HG03159 (cell line): ENCODE measurements at regions not wholly inside any gene's neighbourhood (a gene's known extent, or its start where the extent isn't known, plus 50 kb on each side); places are given as distances from the start of the nearest gene placed in this dataset.
"Not testable (repeated sequence)": the region's sequence is repeated elsewhere in the genome, so short reads cannot be mapped to it uniquely, and the experiment has no call there.

Source experiments
- ATAC-seq: cut with Tn5 transposase; IDR thresholded peaks from one replicate; pipeline ENCODE4 v1.9.1; 2021; ENCODE audit warnings: mild to moderate bottlenecking, moderate library complexity; ENCODE audit not compliant: unreplicated experiment

- ATAC-seq = not testable (repeated sequence)
Measured at GRCh38 chr4:3921902-3922301, 155.7 kb downstream of the ADRA2C start.

- not testable (repeated sequence) for ATAC-seq
Measured at GRCh38 chr4:3925841-3926240, 159.7 kb downstream of the ADRA2C start.

GRCh38 chr4:3926271-3926670, 160.1 kb downstream of the ADRA2C start:
- not testable (repeated sequence) for ATAC-seq

- not testable (repeated sequence) for ATAC-seq
Measured at GRCh38 chr4:3926969-3927755, 161.0 kb downstream of the ADRA2C start.

GRCh38 chr4:3929431-3929830, 163.2 kb downstream of the ADRA2C start:
- ATAC-seq = not testable (repeated sequence)

GRCh38 chr4:3932734-3933133, 166.5 kb downstream of the ADRA2C start:
- not testable (repeated sequence) for ATAC-seq

GRCh38 chr4:3935406-3935805, 169.2 kb downstream of the ADRA2C start:
- ATAC-seq = not testable (repeated sequence)

GRCh38 chr4:3936184-3936583, 170.0 kb downstream of the ADRA2C start:
- ATAC-seq = no peak

- not testable (repeated sequence) for ATAC-seq
Measured at GRCh38 chr4:3937849-3938562, 171.8 kb downstream of the ADRA2C start.

- not testable (repeated sequence) for ATAC-seq
Measured at GRCh38 chr4:3938676-3939075, 172.5 kb downstream of the ADRA2C start.

GRCh38 chr4:3939954-3940591, 173.9 kb downstream of the ADRA2C start:
- ATAC-seq = not testable (repeated sequence)

GRCh38 chr4:3941735-3942522, 175.7 kb downstream of the ADRA2C start:
- not testable (repeated sequence) for ATAC-seq

GRCh38 chr4:3942569-3942971, 176.4 kb downstream of the ADRA2C start:
- ATAC-seq = not testable (repeated sequence)

- not testable (repeated sequence) for ATAC-seq
Measured at GRCh38 chr4:3943051-3943450, 176.9 kb downstream of the ADRA2C start.

GRCh38 chr4:3945511-3946290, 179.5 kb downstream of the ADRA2C start:
- ATAC-seq = no peak

- ATAC-seq = not testable (repeated sequence)
Measured at GRCh38 chr4:3946553-3946952, 180.4 kb downstream of the ADRA2C start.

- ATAC-seq = not testable (repeated sequence)
Measured at GRCh38 chr4:3947761-3948160, 181.6 kb downstream of the ADRA2C start.

- not testable (repeated sequence) for ATAC-seq
Measured at GRCh38 chr4:3948210-3948609, 182.0 kb downstream of the ADRA2C start.

GRCh38 chr4:3949916-3950315, 183.7 kb downstream of the ADRA2C start:
- not testable (repeated sequence) for ATAC-seq
